Fibroblast of skin of left quadriceps (primary cell): ENCODE measurements at regions not wholly inside any gene's neighbourhood (a gene's known extent, or its start where the extent isn't known, plus 50 kb on each side); places are given as distances from the start of the nearest gene placed in this dataset.
"Not testable (repeated sequence)": the region's sequence is repeated elsewhere in the genome, so short reads cannot be mapped to it uniquely, and the experiment has no call there.

Source experiments
- DNase-seq, 2 experiments: peaks; one replicate each; pipeline ENCODE4 v3.0.0-alpha.2; 2013; ENCODE audit warnings: low read depth in 2 of 2

DNA sequence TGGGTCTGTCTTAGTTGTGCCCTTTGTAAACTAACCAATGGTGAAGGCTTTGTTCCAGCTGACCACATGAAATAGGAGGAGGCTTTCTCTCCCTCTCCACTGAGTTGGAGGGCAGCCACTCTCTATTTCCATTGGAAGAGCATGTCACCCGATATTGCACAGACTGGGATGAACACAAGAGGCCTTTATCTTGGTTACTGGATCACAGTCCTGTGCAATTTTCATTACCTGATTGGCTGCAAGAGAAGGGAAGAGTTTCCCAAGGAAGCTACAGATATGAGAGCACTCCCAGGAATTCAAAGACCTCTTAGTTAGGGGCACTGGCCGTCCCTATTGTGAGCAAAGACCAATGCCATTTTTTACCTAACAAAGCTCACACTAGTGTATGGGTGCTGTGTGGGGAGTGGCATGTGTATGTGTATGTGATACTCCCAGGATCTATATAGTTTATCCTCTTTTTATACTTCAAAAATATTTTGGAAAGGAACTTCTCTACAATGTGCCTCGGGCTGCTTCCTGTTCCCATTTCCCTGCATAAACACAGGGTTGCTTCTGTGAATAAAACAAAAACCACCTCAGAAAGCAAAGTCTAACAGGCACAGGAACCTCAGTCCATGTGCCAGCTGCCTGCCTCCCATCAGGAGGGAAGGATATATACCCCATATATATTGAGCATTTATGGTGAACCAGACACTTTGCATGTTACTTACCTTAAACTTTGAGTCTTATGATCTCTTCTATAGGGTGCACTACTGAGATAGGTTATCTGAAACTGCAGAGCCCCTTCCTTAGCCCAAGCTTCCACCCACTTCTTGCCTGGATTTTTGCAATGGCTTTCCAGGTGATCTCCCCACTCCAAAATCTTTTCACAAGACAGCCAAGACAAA is 126.5 kb downstream of the RASSF10 start:
- no peak for DNase-seq

DNA sequence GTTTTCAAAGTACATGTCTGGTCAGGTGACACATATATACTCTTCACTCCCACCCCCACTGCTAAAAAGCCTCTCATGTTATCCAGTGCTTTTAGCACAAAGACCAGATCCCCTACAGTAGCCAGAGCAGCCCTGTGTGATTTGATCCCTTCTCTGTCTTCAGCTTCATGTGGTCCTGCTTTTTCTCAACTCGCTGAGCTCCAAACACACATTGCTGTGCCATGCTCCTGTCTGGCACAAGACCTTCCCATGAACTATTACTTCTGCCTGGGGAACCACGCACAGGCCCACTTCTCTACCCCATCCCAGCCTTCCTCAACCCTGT is 127.1 kb downstream of the RASSF10 start:
- DNase-seq: no peak

DNA sequence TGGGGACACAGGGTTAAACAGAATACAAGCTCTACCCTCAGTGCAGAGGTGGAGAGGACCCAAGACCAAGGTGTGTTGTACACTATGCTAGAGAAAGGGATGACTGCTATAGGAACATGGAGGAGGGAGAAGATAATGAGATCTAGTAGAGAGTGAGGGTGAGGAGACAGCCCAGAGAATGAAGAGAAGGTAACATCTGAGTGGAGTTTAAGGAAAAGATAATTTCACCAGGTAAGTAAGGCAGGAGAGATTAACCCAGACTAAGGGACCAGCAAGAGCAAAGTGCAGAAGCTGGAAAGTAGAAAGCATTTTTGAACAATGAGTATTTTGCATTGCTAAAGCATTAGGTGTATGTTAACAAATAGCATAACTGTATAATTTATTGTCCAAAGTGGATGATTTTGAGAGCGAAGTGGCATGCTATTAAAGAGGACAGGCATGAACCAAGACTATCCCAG is 128.8 kb downstream of the RASSF10 start:
- no peak for DNase-seq

DNA sequence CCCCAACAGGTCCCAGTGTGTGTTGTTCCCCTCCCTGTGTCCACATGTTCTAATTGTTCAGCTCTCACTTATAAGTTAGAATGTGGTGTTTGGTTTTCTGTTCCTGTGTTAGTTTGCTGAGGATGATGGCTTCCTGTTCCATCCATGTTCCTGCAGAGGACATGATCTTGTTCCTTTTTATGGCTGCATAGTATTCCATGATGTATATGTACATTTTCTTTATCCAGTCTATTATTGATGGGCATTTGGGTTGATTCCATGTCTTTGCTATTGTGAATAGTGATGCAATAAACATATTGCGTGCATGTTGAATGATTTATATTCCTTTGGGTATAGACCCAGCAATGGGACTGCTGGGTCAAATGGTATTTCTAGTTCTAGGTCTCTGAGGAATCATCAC is 130.0 kb downstream of the RASSF10 start:
- DNase-seq: not testable (repeated sequence)

- peak; percentile 68 to 73 for DNase-seq
Observed at GRCh38 chr11:13140028-13140870, 131.1 kb downstream of the RASSF10 start.

GRCh38 chr11:13140873-13141655 is 131.9 kb downstream of the RASSF10 start:
- no peak for DNase-seq

- DNase-seq: no peak
Observed at GRCh38 chr11:13141731-13142709, 132.9 kb downstream of the RASSF10 start.

GRCh38 chr11:13143486-13144297 is 133.9 kb upstream of the BMAL1 start:
- DNase-seq: no peak

DNA sequence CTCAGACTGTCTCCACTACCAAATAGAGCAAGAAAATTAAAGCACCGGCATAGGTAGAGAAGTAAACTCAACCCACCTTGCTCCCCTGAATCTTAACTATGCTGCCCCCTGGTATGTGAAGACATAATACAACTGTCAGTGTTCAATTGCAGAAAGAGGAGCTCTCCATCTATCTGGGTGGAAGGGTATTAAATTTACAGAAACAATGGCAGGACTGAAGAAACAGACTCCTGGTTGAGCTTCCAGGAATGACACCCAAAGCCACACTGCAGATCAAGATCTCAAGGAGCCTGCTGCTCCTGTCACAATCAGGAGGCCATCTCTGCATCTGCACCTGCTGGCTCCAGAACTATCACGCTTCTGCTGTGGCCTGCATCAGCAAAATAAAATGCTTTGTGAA is 132.1 kb upstream of the BMAL1 start:
- DNase-seq: no peak

GRCh38 chr11:13149991-13150390 is 127.6 kb upstream of the BMAL1 start:
- DNase-seq: no peak

DNA sequence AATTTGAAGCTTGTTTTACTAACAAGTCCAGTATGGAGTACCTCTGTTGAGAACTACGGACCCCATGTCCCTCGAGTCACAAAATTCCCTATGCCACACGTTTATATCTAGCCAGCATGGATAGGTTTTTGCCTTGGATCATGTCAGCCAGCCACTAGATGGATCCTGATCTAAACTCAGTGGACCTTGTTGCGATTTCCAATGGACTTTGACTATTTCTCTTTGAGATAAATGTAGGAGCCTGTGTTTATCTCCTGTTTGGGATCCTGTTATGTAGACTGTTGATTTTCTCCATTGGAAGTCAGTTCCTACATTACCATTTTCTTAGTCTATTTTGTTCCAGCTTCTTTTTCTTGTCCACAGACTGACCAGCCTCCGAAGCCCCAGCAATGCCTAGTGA is 127.1 kb upstream of the BMAL1 start:
- no peak for DNase-seq

- DNase-seq: no peak
Observed at GRCh38 chr11:13152264-13152663, 125.3 kb upstream of the BMAL1 start.

DNA sequence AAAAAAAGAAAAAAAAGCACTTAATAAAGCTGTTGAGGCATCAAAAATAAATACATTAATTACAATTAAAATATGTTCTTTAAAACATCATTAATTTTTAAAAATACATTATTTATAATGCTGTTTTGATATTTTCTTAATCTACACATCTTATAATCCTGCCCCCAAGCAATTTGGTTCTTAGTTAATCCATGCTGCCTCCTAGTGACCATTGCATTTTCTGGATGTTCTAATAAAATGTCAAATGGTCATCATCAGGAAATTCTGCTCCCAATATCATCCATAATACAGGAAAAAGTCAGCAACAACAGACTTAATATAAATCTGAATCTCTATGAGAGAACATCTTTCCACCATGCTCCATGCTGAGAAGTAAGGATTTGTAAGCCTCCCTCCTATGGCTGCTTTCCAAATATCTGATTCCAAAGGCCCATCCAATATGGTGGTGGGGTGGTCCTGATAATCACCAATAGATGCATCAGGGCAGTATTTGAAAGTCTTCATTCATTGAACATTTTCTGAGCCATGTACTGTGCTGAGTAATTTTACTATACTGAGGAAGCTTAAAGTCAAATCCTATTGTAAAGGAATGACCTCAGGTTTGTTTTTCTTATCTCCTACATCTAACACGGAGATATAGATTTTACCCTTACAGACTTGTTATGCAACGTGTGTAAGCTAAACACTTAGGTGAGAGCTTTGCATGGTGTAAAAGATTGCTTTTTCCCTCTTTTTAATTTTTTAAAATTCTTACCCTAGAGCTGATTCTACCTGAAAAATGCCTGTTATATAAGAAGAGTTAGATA is 124.7 kb upstream of the BMAL1 start:
- no peak for DNase-seq

DNA sequence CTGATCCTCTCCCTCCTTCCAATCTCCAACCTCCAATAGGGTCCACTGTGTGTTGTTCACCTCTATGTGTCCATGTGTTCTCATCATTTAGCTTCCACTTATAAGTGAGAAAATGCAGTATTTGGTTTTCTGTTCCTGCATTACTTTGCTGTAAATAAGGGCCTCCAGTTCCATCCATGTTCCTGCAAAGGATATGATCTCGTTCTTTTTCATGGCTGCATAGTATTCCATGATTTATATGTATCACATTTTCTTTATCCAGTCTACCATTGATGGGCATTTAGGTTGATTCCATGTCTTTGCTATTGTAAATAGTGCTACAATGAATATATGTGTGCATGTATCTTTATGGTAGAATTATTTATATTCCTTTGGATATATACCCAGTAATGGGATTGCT is 123.2 kb upstream of the BMAL1 start:
- not testable (repeated sequence) for DNase-seq

- no peak for DNase-seq
Observed at GRCh38 chr11:13160346-13160745, 117.2 kb upstream of the BMAL1 start.

DNA sequence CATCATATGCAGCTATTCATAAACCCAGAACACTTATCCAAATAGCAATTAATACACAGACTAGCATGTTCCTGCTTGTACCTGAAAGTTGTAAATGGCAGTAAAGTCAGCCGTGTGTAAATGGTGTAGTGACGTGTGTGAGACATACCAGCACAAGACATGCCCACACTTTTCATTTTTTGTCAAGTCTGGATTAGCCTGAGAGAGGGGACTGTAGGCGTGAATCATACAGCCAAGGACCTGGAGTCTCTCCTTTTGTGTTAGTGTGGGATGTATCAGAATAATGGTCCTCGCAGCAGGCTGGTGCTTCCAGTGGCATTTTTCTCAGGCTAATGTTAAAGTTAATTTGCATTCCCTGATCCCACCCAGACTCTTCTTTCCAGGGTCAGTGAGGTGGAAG is 116.8 kb upstream of the BMAL1 start:
- DNase-seq: no peak

- no peak for DNase-seq
Observed at GRCh38 chr11:13163158-13163557, 114.4 kb upstream of the BMAL1 start.

GRCh38 chr11:13166036-13166435 is 111.6 kb upstream of the BMAL1 start:
- no peak for DNase-seq

DNA sequence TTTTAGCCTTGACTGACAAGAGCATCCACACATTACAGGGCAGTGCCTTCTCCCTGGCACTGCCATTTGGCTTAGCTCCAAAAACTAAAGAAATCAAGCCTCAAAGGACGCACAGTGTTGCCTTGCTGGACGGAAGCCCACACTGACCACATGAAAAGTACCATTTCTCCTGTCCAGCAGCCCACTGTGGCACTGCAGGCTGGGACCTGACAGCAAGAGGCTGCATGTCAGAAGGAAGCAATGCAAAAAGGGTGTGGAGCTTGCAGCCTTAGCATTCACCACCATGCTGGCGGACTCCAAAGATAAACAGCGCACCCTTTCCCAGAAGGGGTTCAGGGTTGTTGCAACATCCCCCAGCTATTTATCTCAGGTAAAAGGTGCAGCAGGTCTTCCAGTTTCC is 109.3 kb upstream of the BMAL1 start:
- no peak for DNase-seq
